SHP77 treated with DMSO at 0.1 percent for 48 hours (cell line): ENCODE measurements at regions not wholly inside any gene's neighbourhood (a gene's known extent, or its start where the extent isn't known, plus 50 kb on each side); places are given as distances from the start of the nearest gene placed in this dataset.
A peak's percentile ranks its signal among the peaks of the same experiment; 100 is the strongest.
"Not testable (repeated sequence)": the region's sequence is repeated elsewhere in the genome, so short reads cannot be mapped to it uniquely, and the experiment has no call there.

Experiments
- DNase-seq: peaks from one replicate; lab custom pipeline; 2025; lab: John Stamatoyannopoulos, UW

GRCh38 chr20:5453316-5453715 lies 136.6 kb upstream of the PROKR2 start:
- DNase-seq: not testable (repeated sequence)

GRCh38 chr20:5452691-5453090 lies 135.9 kb upstream of the PROKR2 start:
- not testable (repeated sequence) for DNase-seq

- DNase-seq: not testable (repeated sequence)
Measured at GRCh38 chr20:5452286-5452685, 135.5 kb upstream of the PROKR2 start.

GRCh38 chr20:5451643-5452210 lies 135.0 kb upstream of the PROKR2 start:
- no peak for DNase-seq

GRCh38 chr20:5448449-5449118 lies 131.8 kb upstream of the PROKR2 start:
- peak; percentile 25 for DNase-seq

- DNase-seq: no peak
Measured at GRCh38 chr20:5447188-5447587, 130.4 kb upstream of the PROKR2 start.

GRCh38 chr20:5445611-5446010 lies 128.9 kb upstream of the PROKR2 start:
- DNase-seq: no peak

GRCh38 chr20:5442101-5442500 lies 125.3 kb upstream of the PROKR2 start:
- DNase-seq: no peak

- DNase-seq: no peak
Measured at GRCh38 chr20:5434116-5434515, 117.4 kb upstream of the PROKR2 start.

GRCh38 chr20:5433352-5433751 lies 116.6 kb upstream of the PROKR2 start:
- no peak for DNase-seq

- no peak for DNase-seq
Measured at GRCh38 chr20:5432030-5432429, 115.3 kb upstream of the PROKR2 start.

GRCh38 chr20:5430670-5431069 lies 113.9 kb upstream of the PROKR2 start:
- DNase-seq: no peak

- DNase-seq: no peak
Measured at GRCh38 chr20:5426026-5426425, 109.3 kb upstream of the PROKR2 start.

GRCh38 chr20:5416086-5416485 lies 99.3 kb upstream of the PROKR2 start:
- DNase-seq: no peak

- DNase-seq: no peak
Measured at GRCh38 chr20:5413394-5413793, 96.6 kb upstream of the PROKR2 start.

- no peak for DNase-seq
Measured at GRCh38 chr20:5410470-5410869, 93.7 kb upstream of the PROKR2 start.

GRCh38 chr20:5402903-5403531 lies 86.3 kb upstream of the PROKR2 start:
- no peak for DNase-seq

GRCh38 chr20:5401277-5401875 lies 84.6 kb upstream of the PROKR2 start:
- DNase-seq: no peak

GRCh38 chr20:5400164-5400762 lies 83.5 kb upstream of the PROKR2 start:
- DNase-seq: no peak

GRCh38 chr20:5397393-5397792 lies 80.6 kb upstream of the PROKR2 start:
- DNase-seq: no peak

- no peak for DNase-seq
Measured at GRCh38 chr20:5395932-5396727, 79.4 kb upstream of the PROKR2 start.
